Activated CD4-positive, alpha-beta T cell treated with anti-CD3 and anti-CD28 coated beads, Interleukin-2, amount 10 ng/mL, durations not matched to agents 7 days and 5 days (primary cell): ENCODE measurements at regions not wholly inside any gene's neighbourhood (a gene's known extent, or its start where the extent isn't known, plus 50 kb on each side); places are given as distances from the start of the nearest gene placed in this dataset.

Experiments used
- CTCF ChIA-PET: fragments of 350-600 bp; sonication (Branson Sonifier 250); formaldehyde crosslinking; loops from one replicate; lab custom pipeline; 2021; ENCODE audit warnings: antibody characterized with exemption; lab: Charles Lee
- POLR2A ChIA-PET: fragments of 350-600 bp; sonication (Branson Sonifier 250); formaldehyde crosslinking; loops from one replicate; lab custom pipeline; 2021; ENCODE audit warnings: antibody characterized with exemption; lab: Charles Lee
- DNase-seq: peaks from one replicate; pipeline ENCODE4 v3.0.0-alpha.2; 2020
- H3K27ac Mint-ChIP-seq: one replicate; pipeline ENCODE4 v1.8.0; 2021; ENCODE audit warnings: mild to moderate bottlenecking, moderate library complexity, mixed read lengths
- H3K27me3 Mint-ChIP-seq: one replicate; pipeline ENCODE4 v1.8.0; 2021; ENCODE audit warnings: mixed read lengths
- H3K36me3 Mint-ChIP-seq: one replicate; pipeline ENCODE4 v1.8.0; 2021; ENCODE audit warnings: low read depth, mixed read lengths
- H3K4me1 Mint-ChIP-seq: one replicate; pipeline ENCODE4 v1.8.0; 2021; ENCODE audit warnings: mixed read lengths
- H3K4me3 Mint-ChIP-seq: one replicate; pipeline ENCODE4 v1.8.0; 2021; ENCODE audit warnings: mild to moderate bottlenecking, moderate library complexity, mixed read lengths
- H3K9me3 Mint-ChIP-seq: one replicate; pipeline ENCODE4 v1.8.0; 2021; ENCODE audit warnings: mixed read lengths

DNA sequence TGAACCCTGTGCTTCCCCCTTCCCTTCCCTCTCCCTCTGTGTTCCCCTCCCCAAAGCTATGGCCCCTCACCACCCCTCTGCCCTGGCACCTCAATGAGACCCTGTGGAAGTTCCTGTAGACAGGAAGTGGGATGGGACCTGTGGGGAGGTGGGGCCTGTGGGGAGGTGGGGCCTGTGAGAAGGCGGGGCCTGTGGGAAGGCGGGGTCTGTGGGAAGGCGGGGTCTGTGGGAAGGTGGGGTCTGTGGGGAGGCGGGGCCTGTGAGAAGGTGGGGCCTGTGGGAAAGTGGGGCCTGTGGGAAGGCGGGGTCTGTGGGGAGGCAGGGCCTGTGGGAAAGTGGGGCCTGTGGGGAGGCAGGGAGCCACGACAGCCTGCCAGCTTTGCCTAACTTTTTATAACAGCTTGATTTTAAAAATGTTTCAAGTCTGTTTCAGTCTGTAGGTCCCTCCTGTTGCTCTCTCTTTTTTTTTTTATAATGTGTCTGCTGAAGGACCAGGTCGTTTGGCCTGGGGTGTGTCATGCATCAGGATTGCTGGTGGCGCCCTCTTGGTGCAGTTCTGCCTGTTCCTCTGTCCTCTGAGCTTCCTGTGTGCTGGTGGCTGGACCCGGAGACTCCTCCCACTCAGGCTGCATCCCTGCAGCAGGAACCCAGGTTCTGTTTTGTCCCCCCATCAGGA is 70.5 kb upstream of the SLCO4A1 start:
- Mint-ChIP-seq H3K4me3 (no peak overlapping the region), H3K27ac (no peak overlapping the region), H3K9me3 (peaks cover 3% of the 10 kb centered on the region), H3K4me1 (peaks cover 4% of the 10 kb centered on the region), H3K27me3 (peaks cover 15% of the 10 kb centered on the region), H3K36me3 (no peaks in the 10 kb centered on the region)
- POLR2A ChIA-PET, result no interaction called here
- CTCF ChIA-PET, result interaction anchor here (0.6 to 1.1 kb wide), 3 partner anchors 15 to 245 kb away, joined by 3 read pairs; no protein-coding TSS in a partner anchor
- no peak for DNase-seq

DNA sequence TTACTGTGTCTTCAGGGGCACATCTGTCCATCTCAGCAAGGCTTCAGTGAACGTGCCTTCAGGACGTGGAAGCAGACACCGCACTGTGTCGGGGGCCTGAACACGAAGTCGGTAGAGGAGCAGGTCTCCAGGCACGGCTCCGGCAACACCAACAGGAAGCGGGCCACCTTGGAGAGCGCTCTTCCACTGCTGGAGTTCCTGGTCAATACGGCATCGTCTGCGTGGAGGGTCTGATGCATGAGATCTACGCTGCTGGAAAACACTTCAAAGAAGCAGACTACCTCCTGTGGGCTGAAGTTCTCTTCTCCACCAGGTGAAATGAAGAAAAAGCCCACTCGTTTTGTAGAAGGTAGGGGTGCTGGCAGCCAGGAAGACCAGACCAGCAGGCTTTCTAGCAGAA is 69.3 kb upstream of the SLCO4A1 start:
- ChIA-PET POLR2A (no interaction called here), CTCF (no interaction called here)
- H3K36me3 Mint-ChIP-seq, result no peaks in the 10 kb centered on the region
- no peak for DNase-seq
- H3K4me3 Mint-ChIP-seq, result no peak overlapping the region
- H3K4me1 Mint-ChIP-seq, result peaks cover 4% of the 10 kb centered on the region
- peaks cover 3% of the 10 kb centered on the region for H3K9me3 Mint-ChIP-seq
- no peak overlapping the region for H3K27ac Mint-ChIP-seq
- H3K27me3 Mint-ChIP-seq, result peaks cover 15% of the 10 kb centered on the region

DNA sequence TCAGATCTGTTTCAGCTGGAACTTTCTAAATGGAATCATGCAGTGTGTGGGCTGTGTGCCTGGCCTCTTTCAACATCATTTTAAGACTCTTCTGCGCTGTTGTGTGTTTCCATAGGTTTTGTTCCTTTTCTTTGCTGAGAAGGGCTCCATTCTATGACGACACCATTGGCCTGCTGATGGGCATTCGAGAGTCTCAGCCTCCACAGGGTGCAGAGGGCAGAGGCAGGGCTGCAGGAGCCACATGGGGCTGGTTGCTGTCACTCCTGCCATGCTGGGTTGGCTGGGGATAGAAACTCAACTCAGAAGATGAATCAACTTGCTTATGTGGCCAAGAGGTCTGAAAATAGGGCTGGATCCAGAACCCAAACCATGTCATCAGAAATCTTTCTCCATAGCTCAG is 68.5 kb upstream of the SLCO4A1 start:
- H3K27me3 Mint-ChIP-seq, result peaks cover 18% of the 10 kb centered on the region
- CTCF ChIA-PET, result no interaction called here

DNA sequence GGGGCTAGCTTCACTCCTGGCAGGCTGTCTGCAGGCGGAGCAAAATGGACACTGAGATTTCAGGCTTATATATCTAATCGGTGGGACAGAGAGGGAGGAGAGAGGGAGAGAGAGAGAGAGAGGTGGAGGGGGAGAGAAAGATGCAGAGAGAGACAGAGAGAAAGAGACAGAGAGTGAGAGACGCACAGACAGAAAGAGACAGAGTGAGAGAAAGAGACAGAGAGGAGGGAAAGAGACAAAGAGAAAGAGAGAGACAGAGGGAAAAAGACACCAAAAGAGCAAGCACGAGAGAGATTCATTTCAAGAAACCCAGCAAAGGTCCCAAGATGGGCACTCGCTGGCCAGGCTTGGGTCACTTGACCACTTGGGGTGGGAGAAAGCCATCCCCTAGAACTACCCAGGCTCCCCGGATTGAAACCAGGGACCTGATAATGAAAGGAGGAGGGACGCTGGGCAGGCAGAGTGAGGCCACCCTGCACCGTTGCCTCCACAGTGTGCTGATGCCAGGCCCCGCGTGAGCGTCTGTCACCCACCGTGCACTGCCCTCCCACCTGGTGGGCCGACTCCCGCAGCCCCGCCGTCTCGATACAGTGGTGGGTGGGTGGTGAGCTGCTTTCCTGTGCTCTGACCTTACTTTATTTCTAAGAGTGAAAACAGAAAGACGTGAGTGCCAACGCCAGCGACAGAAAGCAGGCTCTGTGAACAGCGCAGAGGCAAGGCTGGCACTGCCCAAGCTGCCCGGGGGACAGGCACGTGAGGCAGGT is 67.9 kb upstream of the SLCO4A1 start:
- H3K4me3 Mint-ChIP-seq, result no peak overlapping the region
- H3K9me3 Mint-ChIP-seq, result peaks cover 3% of the 10 kb centered on the region
- no peak overlapping the region for H3K27ac Mint-ChIP-seq
- ChIA-PET CTCF (interaction anchor here (1.4 kb wide), 1 partner anchor 30 kb away, joined by 3 read pairs; no protein-coding TSS in a partner anchor), POLR2A (no interaction called here)
- H3K36me3 Mint-ChIP-seq, result no peaks in the 10 kb centered on the region
- no peak for DNase-seq
- H3K4me1 Mint-ChIP-seq, result peaks cover 4% of the 10 kb centered on the region
- peaks cover 24% of the 10 kb centered on the region for H3K27me3 Mint-ChIP-seq

More for the DNA sequence above, 68.5 kb upstream of the SLCO4A1 start:
- peaks cover 3% of the 10 kb centered on the region for H3K9me3 Mint-ChIP-seq
- peaks cover 4% of the 10 kb centered on the region for H3K4me1 Mint-ChIP-seq
- POLR2A ChIA-PET, result no interaction called here
- no peak for DNase-seq
- H3K27ac Mint-ChIP-seq, result no peak overlapping the region
- H3K4me3 Mint-ChIP-seq, result no peak overlapping the region
- H3K36me3 Mint-ChIP-seq, result no peaks in the 10 kb centered on the region

DNA sequence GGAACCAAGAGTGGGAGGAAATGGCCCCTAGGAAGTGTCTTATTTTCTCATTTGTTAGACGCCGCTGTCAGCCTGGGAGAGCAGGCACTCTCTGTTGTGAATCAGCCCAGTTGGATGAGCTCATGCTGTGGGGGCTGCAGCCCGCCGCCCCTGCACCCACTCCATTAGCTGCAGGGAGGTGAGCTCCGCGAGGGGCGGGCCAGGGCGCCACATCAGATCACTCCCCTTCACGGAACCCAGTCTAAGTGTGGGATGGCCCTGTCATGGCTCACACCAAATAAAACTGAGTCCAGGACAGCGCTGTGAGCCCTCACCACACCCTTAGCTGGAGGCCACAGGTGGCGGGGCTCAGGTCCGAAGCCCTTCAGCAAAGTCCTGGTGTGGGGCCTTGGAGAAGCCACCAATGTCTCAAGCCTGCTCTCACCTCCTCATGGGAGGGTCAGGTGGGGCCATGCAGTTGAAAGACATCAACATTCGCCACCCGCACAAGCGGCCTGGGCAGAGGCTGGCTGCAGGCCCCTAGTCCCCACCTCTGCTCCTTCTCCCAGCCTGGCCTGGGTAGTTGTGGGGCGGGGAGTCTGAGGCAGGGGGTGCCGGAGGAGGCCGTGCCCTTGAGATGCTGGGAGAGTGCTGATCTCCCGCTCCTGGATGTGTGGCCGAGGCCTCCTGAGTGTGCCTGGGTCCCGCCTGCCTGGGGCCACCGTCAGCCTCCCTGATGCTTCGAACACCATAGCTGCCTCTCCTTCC is 66.2 kb upstream of the SLCO4A1 start:
- H3K9me3 Mint-ChIP-seq, result peaks cover 1% of the 10 kb centered on the region
- CTCF ChIA-PET, result interaction anchor here (0.6 kb wide), 1 partner anchor 24 kb away, joined by 3 read pairs; no protein-coding TSS in a partner anchor
- peaks cover 2% of the 10 kb centered on the region for H3K4me1 Mint-ChIP-seq
- H3K4me3 Mint-ChIP-seq, result no peak overlapping the region
- no peak for DNase-seq
- POLR2A ChIA-PET, result no interaction called here
- no peaks in the 10 kb centered on the region for H3K36me3 Mint-ChIP-seq
- H3K27me3 Mint-ChIP-seq, result peaks cover 25% of the 10 kb centered on the region
- H3K27ac Mint-ChIP-seq, result no peak overlapping the region

DNA sequence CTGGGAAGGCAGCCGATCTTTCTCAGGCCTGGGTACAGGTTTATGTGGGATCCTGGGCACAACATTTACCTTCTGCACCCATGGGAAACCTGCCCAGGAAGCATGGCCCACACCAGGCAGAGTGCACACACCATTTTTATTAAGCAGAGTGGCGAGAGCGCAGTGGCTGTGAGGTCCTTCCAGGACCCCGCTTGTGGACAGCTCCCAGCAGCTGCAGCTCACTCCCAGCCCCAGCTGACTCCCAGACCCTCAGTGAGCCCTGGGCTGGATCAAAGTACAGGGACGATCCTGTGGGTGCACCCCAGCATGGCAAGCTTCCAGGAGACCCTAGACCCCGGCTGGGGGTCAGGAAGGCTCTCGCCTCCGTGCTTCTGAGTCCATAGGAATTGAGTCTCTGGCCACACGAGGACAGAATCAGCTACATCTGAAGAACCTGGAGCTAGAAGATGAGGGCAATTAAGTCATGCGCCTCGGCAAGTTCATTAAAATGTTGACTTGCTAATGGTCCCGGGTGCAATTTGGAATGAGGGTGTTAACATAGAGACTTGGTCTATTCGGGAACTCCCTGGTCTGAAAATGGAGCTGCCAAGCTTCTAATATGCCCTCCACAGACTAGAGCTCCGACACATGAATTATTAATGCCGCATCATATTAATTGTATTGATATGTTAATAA is 65.4 kb upstream of the SLCO4A1 start:
- ChIA-PET CTCF (interaction anchor here (0.5 to 0.6 kb wide), 2 partner anchors 23 to 583 kb away, joined by 3 read pairs; no protein-coding TSS in a partner anchor), POLR2A (no interaction called here)
- H3K27me3 Mint-ChIP-seq, result peaks cover 27% of the 10 kb centered on the region
- DNase-seq, result no peak
- H3K4me3 Mint-ChIP-seq, result no peak overlapping the region
- H3K27ac Mint-ChIP-seq, result no peak overlapping the region
- H3K36me3 Mint-ChIP-seq, result no peaks in the 10 kb centered on the region
- no peaks in the 10 kb centered on the region for H3K9me3 Mint-ChIP-seq
- no peaks in the 10 kb centered on the region for H3K4me1 Mint-ChIP-seq

DNA sequence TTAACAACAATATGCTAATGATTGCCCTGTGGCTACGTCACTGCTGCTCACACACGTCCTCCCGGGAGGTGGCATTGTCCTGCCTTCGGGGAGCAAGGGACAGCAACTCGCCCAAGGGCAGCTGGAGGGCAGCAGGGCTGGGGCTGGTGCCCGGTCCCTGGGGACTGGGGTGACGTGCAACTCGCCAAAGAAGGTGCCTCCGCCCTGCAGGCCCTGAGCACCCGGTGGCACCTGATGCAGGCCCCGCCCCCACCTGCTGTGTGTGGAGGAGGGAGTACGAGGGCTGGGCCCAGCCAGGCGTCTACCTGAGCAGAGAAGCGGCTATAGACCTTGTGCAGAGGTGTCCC is 64.8 kb upstream of the SLCO4A1 start:
- no peak for DNase-seq
- CTCF ChIA-PET, result interaction anchor here (0.5 to 0.6 kb wide), 2 partner anchors 43 to 582 kb away, joined by 3 read pairs; no protein-coding TSS in a partner anchor
- H3K9me3 Mint-ChIP-seq, result no peaks in the 10 kb centered on the region

DNA sequence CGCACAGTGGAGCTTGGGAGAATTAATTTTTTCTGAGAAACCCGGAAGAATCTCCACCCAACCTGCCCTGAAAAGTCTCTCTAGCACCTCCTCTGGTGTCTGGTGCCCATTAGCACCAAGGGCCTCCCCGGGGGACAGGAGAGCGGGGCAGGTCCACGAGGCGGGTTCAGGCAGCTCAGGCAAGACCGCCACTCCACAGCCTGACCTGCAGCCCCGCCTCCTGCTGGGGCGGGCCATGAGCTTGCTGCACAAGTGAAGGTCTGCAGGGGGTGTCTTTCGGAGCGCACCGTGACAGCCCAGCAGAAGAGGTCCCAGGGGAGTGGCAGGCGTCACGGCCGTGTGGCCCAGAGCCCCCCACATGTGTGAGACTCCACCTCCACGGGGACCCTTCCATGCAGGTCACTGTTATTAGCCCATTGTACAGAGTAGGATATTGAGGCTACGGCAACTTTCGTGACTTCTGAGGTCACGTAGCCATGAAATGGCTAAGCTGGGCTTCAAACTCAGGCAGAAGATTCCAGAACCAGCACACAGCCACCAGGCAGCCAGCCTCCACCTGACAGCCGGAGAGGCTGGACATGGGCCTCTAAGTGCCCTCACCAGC is 63.9 kb upstream of the SLCO4A1 start:
- no peak for DNase-seq
- Mint-ChIP-seq H3K36me3 (no peaks in the 10 kb centered on the region), H3K27ac (no peak overlapping the region), H3K4me1 (no peaks in the 10 kb centered on the region), H3K9me3 (no peaks in the 10 kb centered on the region), H3K4me3 (no peak overlapping the region), H3K27me3 (peaks cover 37% of the 10 kb centered on the region)
- ChIA-PET CTCF (interaction anchor here (0.6 kb wide), 1 partner anchor 44 kb away, joined by 3 read pairs; no protein-coding TSS in a partner anchor), POLR2A (no interaction called here)

More for the DNA sequence above, 64.8 kb upstream of the SLCO4A1 start:
- Mint-ChIP-seq H3K27me3 (peaks cover 30% of the 10 kb centered on the region), H3K27ac (no peak overlapping the region), H3K36me3 (no peaks in the 10 kb centered on the region), H3K4me1 (no peaks in the 10 kb centered on the region), H3K4me3 (no peak overlapping the region)
- POLR2A ChIA-PET, result no interaction called here

DNA sequence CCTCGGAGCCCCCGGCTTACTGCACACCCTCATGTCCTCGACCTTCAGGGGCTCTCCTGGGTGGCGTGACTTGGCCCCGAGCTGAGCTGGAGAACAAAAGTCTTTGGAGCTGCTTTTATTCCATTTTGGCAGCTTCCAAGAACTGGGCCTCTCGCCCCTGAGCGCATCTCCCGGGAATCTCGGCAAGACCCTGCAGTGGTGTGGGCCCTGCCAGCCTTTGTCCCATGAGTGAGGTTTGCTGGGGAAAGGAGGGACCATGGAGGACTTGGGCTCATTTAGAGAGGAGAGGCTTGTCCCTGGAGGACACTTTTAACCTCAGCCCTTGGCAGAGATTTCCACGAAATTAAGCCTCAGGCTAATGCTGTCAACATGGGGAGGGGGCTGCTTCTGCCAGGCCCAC is 62.3 kb upstream of the SLCO4A1 start:
- Mint-ChIP-seq H3K27me3 (peaks cover 33% of the 10 kb centered on the region), H3K9me3 (no peaks in the 10 kb centered on the region), H3K4me1 (no peaks in the 10 kb centered on the region), H3K36me3 (no peaks in the 10 kb centered on the region), H3K27ac (no peak overlapping the region), H3K4me3 (no peak overlapping the region)
- CTCF ChIA-PET, result no interaction called here
- no peak for DNase-seq
- POLR2A ChIA-PET, result no interaction called here

DNA sequence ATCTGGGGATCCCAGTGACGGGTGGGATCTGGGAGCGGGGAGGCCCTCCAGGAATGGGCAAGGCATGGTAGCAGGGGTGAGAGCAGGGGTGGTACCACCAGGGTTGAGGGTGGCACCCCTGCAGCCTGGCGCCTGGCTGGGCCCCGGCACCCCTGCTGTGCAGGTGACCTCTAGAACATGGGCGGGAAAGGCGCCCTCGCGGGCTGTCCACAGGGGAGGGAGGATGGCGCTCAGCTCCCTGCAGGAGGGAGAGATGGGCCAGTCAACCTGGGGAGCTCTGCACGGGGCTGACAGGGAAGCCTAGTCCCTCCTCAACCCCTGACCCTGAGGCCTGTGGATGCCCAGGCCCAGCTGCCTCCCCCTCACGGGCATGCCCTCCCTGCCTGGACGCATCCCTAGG is 61.6 kb upstream of the SLCO4A1 start:
- Mint-ChIP-seq H3K36me3 (no peaks in the 10 kb centered on the region), H3K27me3 (peaks cover 36% of the 10 kb centered on the region), H3K4me3 (no peak overlapping the region), H3K4me1 (no peaks in the 10 kb centered on the region), H3K27ac (no peak overlapping the region), H3K9me3 (no peaks in the 10 kb centered on the region)
- DNase-seq, result no peak
- POLR2A ChIA-PET, result no interaction called here
- CTCF ChIA-PET, result no interaction called here

DNA sequence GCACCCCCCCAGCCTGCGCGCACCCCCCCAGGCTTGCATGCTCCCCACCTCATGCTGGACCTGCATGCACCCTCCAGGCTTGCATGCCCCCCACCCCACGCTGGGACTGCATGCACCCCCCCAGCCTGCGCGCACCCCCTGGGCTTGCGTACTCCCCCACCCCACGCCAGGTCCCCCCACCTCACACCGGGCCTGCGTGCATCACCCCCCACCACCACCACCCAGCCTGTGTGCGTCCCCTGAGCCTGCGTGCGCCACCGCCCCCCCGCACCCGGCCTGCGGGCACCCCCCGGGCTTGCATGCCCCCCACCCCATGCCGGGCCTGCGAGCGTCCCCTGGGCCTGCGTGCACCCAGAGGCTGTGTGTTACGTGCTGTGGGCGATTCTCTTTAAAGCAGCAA is 61.0 kb upstream of the SLCO4A1 start:
- POLR2A ChIA-PET, result no interaction called here
- H3K4me1 Mint-ChIP-seq, result no peaks in the 10 kb centered on the region
- H3K36me3 Mint-ChIP-seq, result no peaks in the 10 kb centered on the region
- no peak for DNase-seq
- no peak overlapping the region for H3K4me3 Mint-ChIP-seq
- no peak overlapping the region for H3K27ac Mint-ChIP-seq
- peaks cover 36% of the 10 kb centered on the region for H3K27me3 Mint-ChIP-seq
- CTCF ChIA-PET, result interaction anchor here (1.1 kb wide), 1 partner anchor 752 kb away, joined by 3 read pairs; no protein-coding TSS in a partner anchor
- no peaks in the 10 kb centered on the region for H3K9me3 Mint-ChIP-seq

DNA sequence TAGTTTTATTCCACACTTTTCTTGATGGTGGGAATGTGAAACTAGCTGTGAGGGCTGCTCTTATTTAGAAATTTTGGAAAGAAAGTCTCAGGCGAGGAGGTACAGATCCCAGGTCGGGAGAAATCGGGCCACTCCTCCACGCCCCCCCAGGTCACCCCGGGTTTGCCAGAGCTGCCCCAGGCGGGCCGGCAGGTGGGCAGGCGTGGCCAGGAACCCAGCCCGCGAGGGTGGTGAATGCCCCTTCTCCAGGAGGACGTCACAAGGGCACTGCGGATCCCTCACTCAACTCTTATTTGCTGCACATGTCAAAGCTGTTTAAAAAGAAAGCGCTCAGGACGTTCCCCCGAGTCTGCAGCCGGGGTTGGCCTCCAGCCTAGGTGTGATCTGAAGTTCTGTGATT is 60.5 kb upstream of the SLCO4A1 start:
- Mint-ChIP-seq H3K36me3 (no peaks in the 10 kb centered on the region), H3K27ac (no peak overlapping the region)

More for the DNA sequence above, 60.5 kb upstream of the SLCO4A1 start:
- ChIA-PET POLR2A (no interaction called here), CTCF (interaction anchor here (1.1 kb wide), 1 partner anchor 752 kb away, joined by 3 read pairs; no protein-coding TSS in a partner anchor)
- peaks cover 36% of the 10 kb centered on the region for H3K27me3 Mint-ChIP-seq
- no peak for DNase-seq
- H3K4me1 Mint-ChIP-seq, result no peaks in the 10 kb centered on the region
- H3K4me3 Mint-ChIP-seq, result no peak overlapping the region
- no peaks in the 10 kb centered on the region for H3K9me3 Mint-ChIP-seq
